HEK293 (cell line): ENCODE measurements at regions not wholly inside any gene's neighbourhood (a gene's known extent, or its start where the extent isn't known, plus 50 kb on each side); places are given as distances from the start of the nearest gene placed in this dataset.

Experiments
- CTCF ChIA-PET: fragments of 350-600 bp; formaldehyde crosslinking; extraction: SDS; loops from one replicate; lab custom pipeline; 2021; ENCODE audit warnings: antibody characterized with exemption; lab: Yijun Ruan, JAX
- POLR2A ChIA-PET: fragments of 300-600 bp; formaldehyde crosslinking; extraction: SDS; loops from one replicate; lab custom pipeline; 2020; ENCODE audit warnings: antibody characterized with exemption, inconsistent platforms; lab: Yijun Ruan, JAX
- H3K27ac ChIP-seq: fragments of 200-500 bp; sonication (Bioruptor generic); 2 replicates; pipeline ENCODE4 v1.5.1; 2014; ENCODE audit warnings: low read depth, low read length, control low read depth, inconsistent platforms; ENCODE audit errors: extremely low read depth
- H3K36me3 ChIP-seq, 2 experiments: fragments of 200-500 bp in 1 of 2; sonication (Bioruptor generic) in 1 of 2; 1 replicate in 1 of 2; 2 replicates in 1 of 2; pipeline ENCODE4 v1.5.1; 2014 to 2017; ENCODE audit warnings: inconsistent platforms in 2 of 2, low read length in 2 of 2; ENCODE audit not compliant: control insufficient read depth in 2 of 2, insufficient read depth in 1 of 2
- H3K4me1 ChIP-seq: fragments of 200-500 bp; sonication (Bioruptor generic); 2 replicates; pipeline ENCODE4 v1.5.1; 2014; ENCODE audit warnings: mild to moderate bottlenecking, low read length, inconsistent platforms; ENCODE audit not compliant: control insufficient read depth, insufficient read depth
- H3K4me3 ChIP-seq: 2 replicates; pipeline ENCODE4 v1.5.1; 2011; ENCODE audit warnings: low read depth, mild to moderate bottlenecking, control low read depth, low read length, moderate library complexity
- H3K9me3 ChIP-seq: fragments of 200-500 bp; sonication (Bioruptor generic); 2 replicates; pipeline ENCODE4 v1.5.1; 2014; ENCODE audit warnings: low read depth, low read length, inconsistent platforms; ENCODE audit not compliant: control insufficient read depth, insufficient read depth
- INSM2 ChIP-seq: fragments of 450-650 bp; formaldehyde crosslinking; IDR thresholded peaks from 2 replicates; pipeline ENCODE4 v1.5.1; 2016; ENCODE audit warnings: missing biosample characterization, missing genetic modification characterization
- KLF1 ChIP-seq: fragments of 450-650 bp; formaldehyde crosslinking; IDR thresholded peaks from 2 replicates; pipeline ENCODE4 v1.5.1; 2016; ENCODE audit warnings: missing biosample characterization, missing genetic modification characterization
- MZF1 ChIP-seq: fragments of 450-650 bp; formaldehyde crosslinking; IDR thresholded peaks from 2 replicates; pipeline ENCODE4 v1.5.1; 2017; ENCODE audit warnings: missing biosample characterization, missing genetic modification characterization, borderline replicate concordance
- OSR2 ChIP-seq: fragments of 450-650 bp; formaldehyde crosslinking; IDR thresholded peaks from 2 replicates; pipeline ENCODE4 v1.5.1; 2016; ENCODE audit warnings: missing biosample characterization, missing genetic modification characterization
- YY2 ChIP-seq: fragments of 450-650 bp; formaldehyde crosslinking; IDR thresholded peaks from 2 replicates; pipeline ENCODE4 v1.5.1; 2016; ENCODE audit warnings: missing biosample characterization, missing genetic modification characterization
- ZBTB10 ChIP-seq: fragments of 450-650 bp; formaldehyde crosslinking; IDR thresholded peaks from 2 replicates; pipeline ENCODE4 v1.5.1; 2016; ENCODE audit warnings: missing biosample characterization, missing genetic modification characterization
- ZNF169 ChIP-seq: fragments of 450-650 bp; formaldehyde crosslinking; IDR thresholded peaks from 2 replicates; pipeline ENCODE4 v1.5.1; 2016; ENCODE audit warnings: missing biosample characterization, missing genetic modification characterization
- ZNF174 ChIP-seq: fragments of 450-650 bp; formaldehyde crosslinking; IDR thresholded peaks from 2 replicates; pipeline ENCODE4 v1.5.0; 2017; ENCODE audit warnings: missing biosample characterization, mild to moderate bottlenecking, missing genetic modification characterization
- ZNF274 ChIP-seq, 2 experiments: fragments of 200-500 bp in 1 of 2; fragments of 450-650 bp in 1 of 2; sonication (Bioruptor generic) in 1 of 2; formaldehyde crosslinking in 1 of 2; IDR thresholded peaks; 2 replicates each; pipeline versions ENCODE4 v1.5.1 to v1.6.1; 2014 to 2016; ENCODE audit warnings: borderline replicate concordance in 1 of 2, inconsistent platforms in 1 of 2, low read length in 1 of 2, missing biosample characterization in 1 of 2, missing genetic modification characterization in 1 of 2
- ZNF292 ChIP-seq: fragments of 450-650 bp; formaldehyde crosslinking; IDR thresholded peaks from 2 replicates; pipeline ENCODE4 v1.5.1; 2016; ENCODE audit warnings: low read depth, missing biosample characterization, missing genetic modification characterization, borderline replicate concordance
- ZNF324 ChIP-seq: fragments of 450-650 bp; formaldehyde crosslinking; IDR thresholded peaks from 2 replicates; pipeline ENCODE4 v1.5.1; 2016; ENCODE audit warnings: missing biosample characterization, missing genetic modification characterization
- ZNF391 ChIP-seq: fragments of 450-650 bp; formaldehyde crosslinking; IDR thresholded peaks from 2 replicates; pipeline ENCODE4 v1.5.1; 2016; ENCODE audit warnings: low read depth, missing biosample characterization, missing genetic modification characterization, borderline replicate concordance
- ZNF426 ChIP-seq: fragments of 450-650 bp; formaldehyde crosslinking; IDR thresholded peaks from 2 replicates; pipeline ENCODE4 v1.5.1; 2017; ENCODE audit warnings: missing biosample characterization, missing genetic modification characterization, mild to moderate bottlenecking, inconsistent platforms, moderate library complexity
- ZNF518A ChIP-seq: fragments of 450-650 bp; formaldehyde crosslinking; conservative IDR thresholded peaks from 2 replicates; pipeline ENCODE4 v1.5.1; 2016; ENCODE audit warnings: low read depth, missing biosample characterization, missing genetic modification characterization
- ZNF623 ChIP-seq: fragments of 450-650 bp; formaldehyde crosslinking; IDR thresholded peaks from 2 replicates; pipeline ENCODE4 v1.5.1; 2016; ENCODE audit warnings: missing biosample characterization, missing genetic modification characterization
- ZNF692 ChIP-seq: fragments of 450-650 bp; formaldehyde crosslinking; IDR thresholded peaks from 2 replicates; pipeline ENCODE4 v1.5.1; 2016; ENCODE audit warnings: missing biosample characterization, missing genetic modification characterization
- ZNF791 ChIP-seq: fragments of 450-650 bp; formaldehyde crosslinking; IDR thresholded peaks from 2 replicates; pipeline ENCODE4 v1.5.1; 2016; ENCODE audit warnings: missing biosample characterization, missing genetic modification characterization
- ZNF837 ChIP-seq: fragments of 450-650 bp; formaldehyde crosslinking; IDR thresholded peaks from 2 replicates; pipeline ENCODE4 v1.5.1; 2016; ENCODE audit warnings: missing biosample characterization, missing genetic modification characterization
- ZSCAN23 ChIP-seq: fragments of 450-650 bp; formaldehyde crosslinking; IDR thresholded peaks from 2 replicates; pipeline ENCODE4 v1.5.1; 2016; ENCODE audit warnings: missing biosample characterization, missing genetic modification characterization

DNA sequence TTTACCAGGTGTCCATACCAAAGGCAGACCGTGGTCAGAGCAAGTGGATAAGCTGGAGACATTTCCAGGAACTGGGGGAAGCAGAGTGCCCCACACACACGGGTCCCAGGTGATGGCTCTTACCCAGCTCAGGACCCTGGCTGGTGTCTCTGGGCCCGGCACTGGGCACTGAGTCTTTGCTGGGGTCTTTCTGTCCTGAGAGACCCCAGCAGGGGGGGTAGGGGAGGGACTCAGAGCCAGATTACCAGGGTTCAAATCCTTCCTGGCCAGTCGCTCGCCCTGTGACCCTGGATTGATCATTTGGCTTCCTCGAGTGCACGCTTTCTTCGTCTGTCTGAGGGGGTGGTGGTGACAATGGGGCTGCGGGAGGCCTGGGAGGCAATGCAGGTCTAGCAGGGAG, 95.7 kb downstream of the PLXNA1 start:
- H3K36me3 ChIP-seq, result no peaks in the 10 kb centered on the region
- TF ChIP-seq ZNF426 (tag by site-specific recombination), result no peak
- TF ChIP-seq ZNF623 (tag by site-specific recombination), result no peak
- TF ChIP-seq, all 188 proteins: peak for 0
- Histone ChIP-seq H3K9me3 (no peaks in the 10 kb centered on the region), H3K4me1 (no peaks in the 10 kb centered on the region), H3K27ac (no peak overlapping the region), H3K4me3 (no peak overlapping the region)
- CTCF ChIA-PET, result no interaction called here
- POLR2A ChIA-PET, result no interaction called here

DNA sequence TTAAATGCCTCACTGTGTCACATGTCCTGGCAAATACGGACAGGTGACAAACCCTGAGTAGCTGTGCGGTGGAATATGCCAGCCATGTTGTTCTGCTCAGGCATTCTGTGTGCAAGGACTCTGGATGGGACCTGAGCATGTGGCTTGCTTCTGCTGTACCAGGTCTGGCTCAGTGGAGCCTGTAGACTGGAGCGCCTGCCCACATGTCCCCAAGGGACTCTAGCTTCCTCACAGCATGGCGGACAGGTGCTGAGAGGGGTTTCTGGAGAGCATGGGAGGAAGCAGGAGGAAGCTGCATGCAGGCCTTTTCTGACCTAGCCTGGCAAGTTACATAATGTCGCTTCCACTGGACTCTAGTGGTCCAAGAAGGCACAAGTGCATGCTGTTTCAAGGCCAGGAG, 96.3 kb downstream of the PLXNA1 start:
- Histone ChIP-seq H3K4me1 (no peaks in the 10 kb centered on the region), H3K9me3 (no peaks in the 10 kb centered on the region), H3K4me3 (no peak overlapping the region), H3K27ac (no peak overlapping the region), H3K36me3 (no peaks in the 10 kb centered on the region)
- CTCF ChIA-PET, result no interaction called here
- POLR2A ChIA-PET, result no interaction called here
- TF ChIP-seq ZNF274 (IDR thresholded peaks at IDR 0.05; ENCODE audit: low read length) (no peak), ZNF274 (tag by site-specific recombination; IDR thresholded peaks at IDR 0.05; ENCODE audit: borderline replicate concordance) (no peak), ZNF169 (tag by site-specific recombination) (no peak), ZNF837 (no peak), ZNF391 (tag by site-specific recombination) (no peak), KLF1 (tag by site-specific recombination) (no peak), YY2 (no peak), ZNF292 (tag by site-specific recombination) (no peak), MZF1 (no peak), ZNF324 (tag by site-specific recombination) (no peak), ZBTB10 (tag by site-specific recombination) (no peak), ZSCAN23 (no peak), ZNF174 (tag by site-specific recombination) (no peak)

GRCh38 chr3:127081001-127081720, 98.2 kb downstream of the PLXNA1 start:
- ChIA-PET POLR2A (no interaction called here), CTCF (no interaction called here)
- Histone ChIP-seq H3K4me1 (no peaks in the 10 kb centered on the region), H3K4me3 (no peak overlapping the region), H3K27ac (no peak overlapping the region), H3K9me3 (no peaks in the 10 kb centered on the region), H3K36me3 (no peaks in the 10 kb centered on the region)
- TF ChIP-seq ZNF518A (tag by site-specific recombination) (no peak), ZNF692 (tag by site-specific recombination) (no peak), INSM2 (tag by site-specific recombination) (no peak), ZNF791 (no peak), OSR2 (tag by site-specific recombination) (no peak)
